DOHH2 (cell line): ENCODE measurements at regions not wholly inside any gene's neighbourhood (a gene's known extent, or its start where the extent isn't known, plus 50 kb on each side); places are given as distances from the start of the nearest gene placed in this dataset.

Experiments
- H3F3A ChIP-seq: fragments of 200-600 bp; sonication (generic), shearing (Covaris generic); 2 replicates; pipeline ENCODE4 v1.6.0; 2016; ENCODE audit warnings: antibody characterized with exemption, mild to moderate bottlenecking; ENCODE audit not compliant: control insufficient read depth, insufficient read depth
- H3K27ac ChIP-seq: fragments of 200-600 bp; sonication (generic); 2 replicates; pipeline ENCODE4 v1.5.1; 2014; ENCODE audit warnings: low read depth, mild to moderate bottlenecking, low read length, moderate library complexity
- H3K27me3 ChIP-seq: fragments of 200-600 bp; sonication (generic); 2 replicates; pipeline ENCODE4 v1.6.1; 2014; ENCODE audit warnings: mild to moderate bottlenecking, low read length, mixed read lengths; ENCODE audit not compliant: control insufficient read depth
- H3K36me3 ChIP-seq: fragments of 200-600 bp; sonication (generic); 2 replicates; pipeline ENCODE4 v1.6.1; 2014; ENCODE audit warnings: mild to moderate bottlenecking, low read length, moderate library complexity, mixed read lengths; ENCODE audit not compliant: control insufficient read depth
- H3K4me1 ChIP-seq: fragments of 200-600 bp; sonication (generic); 2 replicates; pipeline ENCODE4 v1.6.1; 2014; ENCODE audit warnings: mild to moderate bottlenecking, low read length, mixed read lengths; ENCODE audit not compliant: control insufficient read depth
- H3K4me2 ChIP-seq: fragments of 200-600 bp; sonication (generic); 2 replicates; pipeline ENCODE4 v1.6.0; 2014; ENCODE audit warnings: mild to moderate bottlenecking, low read length, moderate library complexity
- H3K4me3 ChIP-seq: fragments of 200-600 bp; sonication (generic); 2 replicates; pipeline ENCODE4 v1.5.1; 2014; ENCODE audit warnings: mild to moderate bottlenecking, low read length, mixed read lengths
- H3K79me2 ChIP-seq: fragments of 200-600 bp; sonication (generic); 2 replicates; pipeline ENCODE4 v1.6.1; 2014; ENCODE audit warnings: mild to moderate bottlenecking, low read length, mixed read lengths; ENCODE audit not compliant: control insufficient read depth
- H3K9me2 ChIP-seq: fragments of 200-600 bp; sonication (generic); replicated peaks from 2 replicates; pipeline ENCODE4 v1.6.1; 2014; ENCODE audit warnings: mild to moderate bottlenecking, low read length, mixed read lengths; ENCODE audit not compliant: control insufficient read depth
- H3K9me3 ChIP-seq: fragments of 200-600 bp; sonication (generic); 2 replicates; pipeline ENCODE4 v1.6.1; 2014; ENCODE audit warnings: antibody characterized with exemption, low read length, mixed read lengths; ENCODE audit not compliant: control insufficient read depth, insufficient read depth
- H4K20me1 ChIP-seq: fragments of 200-600 bp; sonication (generic); 2 replicates; pipeline ENCODE4 v1.6.0; 2014; ENCODE audit warnings: low read depth, mild to moderate bottlenecking, antibody characterized with exemption, low read length, moderate library complexity; ENCODE audit not compliant: control insufficient read depth, insufficient read depth
- EZH2phosphoT487 ChIP-seq: fragments of 200-600 bp; sonication (generic); IDR thresholded peaks from 2 replicates; pipeline ENCODE4 v1.6.1; 2017; ENCODE audit warnings: borderline replicate concordance, mild to moderate bottlenecking, antibody characterized with exemption, low read length, moderate library complexity, mixed read lengths
- TF ChIP-seq, protein P1 (sequence below): fragments of 200-600 bp; sonication (generic); IDR thresholded peaks from one replicate; pipeline ENCODE4 v1.5.1; 2014; ENCODE audit warnings: antibody characterized with exemption, mild to moderate bottlenecking, low read depth, low read length; ENCODE audit not compliant: poor library complexity, severe bottlenecking

DNA sequence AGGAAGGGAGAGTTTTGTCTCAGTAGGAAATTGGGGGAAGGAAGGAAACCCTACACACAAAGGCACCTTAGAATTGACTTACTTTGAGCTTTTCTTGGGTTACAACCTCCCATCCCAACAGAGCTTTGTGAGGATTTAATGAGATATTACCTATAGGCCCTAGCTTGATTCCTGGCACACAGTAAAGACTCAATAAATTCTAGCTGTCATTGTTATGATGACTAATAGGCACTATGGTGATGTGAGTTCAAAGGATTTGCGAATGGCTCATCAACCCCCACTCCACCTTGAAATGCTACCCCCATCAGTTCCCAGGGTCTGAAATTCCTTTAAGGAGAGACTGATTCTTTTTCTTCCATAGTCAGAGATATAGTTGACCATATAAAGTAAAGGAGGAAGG, 67.9 kb upstream of the SMNDC1 start:
- Histone ChIP-seq H3K4me1 (peaks cover 4% of the 10 kb centered on the region), H4K20me1 (no peaks in the 10 kb centered on the region), H3K4me3 (no peak overlapping the region), H3K79me2 (no peaks in the 10 kb centered on the region), H3F3A (no peaks in the 10 kb centered on the region), H3K9me3 (no peaks in the 10 kb centered on the region), H3K9me2 (no peaks in the 10 kb centered on the region), H3K27me3 (peaks cover 22% of the 10 kb centered on the region), H3K36me3 (no peaks in the 10 kb centered on the region), H3K4me2 (no peak overlapping the region), H3K27ac (no peak overlapping the region)
- TF ChIP-seq, protein P1, sequence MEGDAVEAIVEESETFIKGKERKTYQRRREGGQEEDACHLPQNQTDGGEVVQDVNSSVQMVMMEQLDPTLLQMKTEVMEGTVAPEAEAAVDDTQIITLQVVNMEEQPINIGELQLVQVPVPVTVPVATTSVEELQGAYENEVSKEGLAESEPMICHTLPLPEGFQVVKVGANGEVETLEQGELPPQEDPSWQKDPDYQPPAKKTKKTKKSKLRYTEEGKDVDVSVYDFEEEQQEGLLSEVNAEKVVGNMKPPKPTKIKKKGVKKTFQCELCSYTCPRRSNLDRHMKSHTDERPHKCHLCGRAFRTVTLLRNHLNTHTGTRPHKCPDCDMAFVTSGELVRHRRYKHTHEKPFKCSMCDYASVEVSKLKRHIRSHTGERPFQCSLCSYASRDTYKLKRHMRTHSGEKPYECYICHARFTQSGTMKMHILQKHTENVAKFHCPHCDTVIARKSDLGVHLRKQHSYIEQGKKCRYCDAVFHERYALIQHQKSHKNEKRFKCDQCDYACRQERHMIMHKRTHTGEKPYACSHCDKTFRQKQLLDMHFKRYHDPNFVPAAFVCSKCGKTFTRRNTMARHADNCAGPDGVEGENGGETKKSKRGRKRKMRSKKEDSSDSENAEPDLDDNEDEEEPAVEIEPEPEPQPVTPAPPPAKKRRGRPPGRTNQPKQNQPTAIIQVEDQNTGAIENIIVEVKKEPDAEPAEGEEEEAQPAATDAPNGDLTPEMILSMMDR = no peak
- no peak for TF ChIP-seq EZH2phosphoT487

DNA sequence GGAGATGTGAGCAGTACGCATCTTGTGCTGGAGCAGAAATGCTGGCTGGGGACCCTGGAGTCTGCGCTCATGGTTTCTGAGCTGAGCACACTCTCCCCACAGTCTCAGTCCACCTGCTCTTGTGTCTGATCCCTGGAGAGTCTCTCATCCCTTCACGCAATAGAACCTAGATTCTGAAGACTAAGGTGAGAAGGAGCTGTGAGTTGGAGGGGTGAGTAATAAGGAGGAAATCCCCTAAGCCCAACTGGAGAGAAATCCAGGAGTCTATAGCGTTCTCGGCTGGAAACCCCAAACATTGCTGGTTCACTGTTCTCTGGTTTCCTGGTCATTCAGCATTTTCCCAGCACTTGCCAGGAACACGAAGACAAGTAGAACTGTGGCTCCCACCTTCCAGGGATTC, 68.3 kb upstream of the SMNDC1 start:
- H3K9me3 ChIP-seq = no peaks in the 10 kb centered on the region
- H3K4me1 ChIP-seq = peaks cover 8% of the 10 kb centered on the region
- H3K36me3 ChIP-seq = no peaks in the 10 kb centered on the region
- no peaks in the 10 kb centered on the region for H4K20me1 ChIP-seq
- no peaks in the 10 kb centered on the region for H3F3A ChIP-seq
- H3K4me3 ChIP-seq = no peak overlapping the region
- no peak overlapping the region for H3K4me2 ChIP-seq
- H3K27ac ChIP-seq = no peak overlapping the region
- H3K79me2 ChIP-seq = no peaks in the 10 kb centered on the region
- TF ChIP-seq, protein P1 = no peak
- H3K9me2 ChIP-seq = no peaks in the 10 kb centered on the region
- peaks cover 24% of the 10 kb centered on the region for H3K27me3 ChIP-seq

DNA sequence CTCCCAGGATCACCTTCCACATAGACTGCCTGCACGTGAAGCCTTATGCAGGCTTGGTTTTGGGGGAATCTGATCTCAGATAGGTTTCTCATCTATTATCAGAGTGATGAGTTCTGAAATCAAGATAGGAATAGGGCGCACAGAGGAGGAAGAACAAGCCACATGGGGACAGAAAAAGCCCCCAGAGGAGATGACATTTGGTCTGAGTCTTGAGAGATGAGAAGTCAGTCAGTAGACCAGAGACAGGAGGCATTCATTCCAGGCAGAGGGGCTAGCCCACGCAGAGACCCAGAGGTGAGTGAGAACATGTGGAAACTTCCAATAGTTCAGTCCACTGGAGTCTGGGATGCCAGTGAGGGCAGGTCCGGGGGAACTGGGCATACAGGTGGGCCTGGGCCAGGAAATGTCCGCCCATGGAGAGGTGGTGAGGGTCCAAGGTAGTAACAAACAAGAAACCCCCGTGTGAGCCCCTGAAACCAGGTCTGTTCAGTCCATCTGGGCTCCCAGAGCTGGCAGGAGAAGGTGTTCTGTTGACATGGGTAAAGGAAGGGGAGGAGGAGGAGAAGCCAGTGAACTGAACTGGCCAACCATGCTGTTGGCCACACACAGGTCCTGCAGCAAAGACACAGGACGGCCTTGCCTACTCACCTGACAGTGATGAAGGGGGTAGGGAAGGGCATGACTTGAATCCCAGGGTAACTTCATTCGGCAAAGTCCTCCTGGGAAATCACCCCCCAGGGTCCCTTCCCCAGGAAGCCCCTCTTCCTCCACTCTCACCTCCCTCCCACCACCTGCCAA, 69.3 kb upstream of the SMNDC1 start:
- TF ChIP-seq, protein P1 = no peak
- no peak for TF ChIP-seq EZH2phosphoT487
- no peaks in the 10 kb centered on the region for H3K36me3 ChIP-seq
- H3K4me2 ChIP-seq = no peak overlapping the region
- no peak overlapping the region for H3K4me3 ChIP-seq
- H3K9me3 ChIP-seq = no peaks in the 10 kb centered on the region
- no peak overlapping the region for H3K27ac ChIP-seq
- H3K9me2 ChIP-seq = no peaks in the 10 kb centered on the region
- no peaks in the 10 kb centered on the region for H3K79me2 ChIP-seq
- no peaks in the 10 kb centered on the region for H4K20me1 ChIP-seq
- H3K4me1 ChIP-seq = peaks cover 13% of the 10 kb centered on the region
- H3F3A ChIP-seq = no peaks in the 10 kb centered on the region
- H3K27me3 ChIP-seq = peaks cover 24% of the 10 kb centered on the region
